DOHH2 (cell line): ENCODE measurements at regions not wholly inside any gene's neighbourhood (a gene's known extent, or its start where the extent isn't known, plus 50 kb on each side); places are given as distances from the start of the nearest gene placed in this dataset.
"Not testable (repeated sequence)": the region's sequence is repeated elsewhere in the genome, so short reads cannot be mapped to it uniquely, and the experiment has no call there.

Experiments
- H3F3A ChIP-seq: fragments of 200-600 bp; sonication (generic), shearing (Covaris generic); 2 replicates; pipeline ENCODE4 v1.6.0; 2016; ENCODE audit warnings: antibody characterized with exemption, mild to moderate bottlenecking; ENCODE audit not compliant: control insufficient read depth, insufficient read depth
- H3K27ac ChIP-seq: fragments of 200-600 bp; sonication (generic); 2 replicates; pipeline ENCODE4 v1.5.1; 2014; ENCODE audit warnings: low read depth, mild to moderate bottlenecking, low read length, moderate library complexity
- H3K27me3 ChIP-seq: fragments of 200-600 bp; sonication (generic); 2 replicates; pipeline ENCODE4 v1.6.1; 2014; ENCODE audit warnings: mild to moderate bottlenecking, low read length, mixed read lengths; ENCODE audit not compliant: control insufficient read depth
- H3K36me3 ChIP-seq: fragments of 200-600 bp; sonication (generic); 2 replicates; pipeline ENCODE4 v1.6.1; 2014; ENCODE audit warnings: mild to moderate bottlenecking, low read length, moderate library complexity, mixed read lengths; ENCODE audit not compliant: control insufficient read depth
- H3K4me1 ChIP-seq: fragments of 200-600 bp; sonication (generic); 2 replicates; pipeline ENCODE4 v1.6.1; 2014; ENCODE audit warnings: mild to moderate bottlenecking, low read length, mixed read lengths; ENCODE audit not compliant: control insufficient read depth
- H3K4me2 ChIP-seq: fragments of 200-600 bp; sonication (generic); 2 replicates; pipeline ENCODE4 v1.6.0; 2014; ENCODE audit warnings: mild to moderate bottlenecking, low read length, moderate library complexity
- H3K4me3 ChIP-seq: fragments of 200-600 bp; sonication (generic); 2 replicates; pipeline ENCODE4 v1.5.1; 2014; ENCODE audit warnings: mild to moderate bottlenecking, low read length, mixed read lengths
- H3K79me2 ChIP-seq: fragments of 200-600 bp; sonication (generic); 2 replicates; pipeline ENCODE4 v1.6.1; 2014; ENCODE audit warnings: mild to moderate bottlenecking, low read length, mixed read lengths; ENCODE audit not compliant: control insufficient read depth
- H3K9me2 ChIP-seq: fragments of 200-600 bp; sonication (generic); replicated peaks from 2 replicates; pipeline ENCODE4 v1.6.1; 2014; ENCODE audit warnings: mild to moderate bottlenecking, low read length, mixed read lengths; ENCODE audit not compliant: control insufficient read depth
- H3K9me3 ChIP-seq: fragments of 200-600 bp; sonication (generic); 2 replicates; pipeline ENCODE4 v1.6.1; 2014; ENCODE audit warnings: antibody characterized with exemption, low read length, mixed read lengths; ENCODE audit not compliant: control insufficient read depth, insufficient read depth
- H4K20me1 ChIP-seq: fragments of 200-600 bp; sonication (generic); 2 replicates; pipeline ENCODE4 v1.6.0; 2014; ENCODE audit warnings: low read depth, mild to moderate bottlenecking, antibody characterized with exemption, low read length, moderate library complexity; ENCODE audit not compliant: control insufficient read depth, insufficient read depth

DNA sequence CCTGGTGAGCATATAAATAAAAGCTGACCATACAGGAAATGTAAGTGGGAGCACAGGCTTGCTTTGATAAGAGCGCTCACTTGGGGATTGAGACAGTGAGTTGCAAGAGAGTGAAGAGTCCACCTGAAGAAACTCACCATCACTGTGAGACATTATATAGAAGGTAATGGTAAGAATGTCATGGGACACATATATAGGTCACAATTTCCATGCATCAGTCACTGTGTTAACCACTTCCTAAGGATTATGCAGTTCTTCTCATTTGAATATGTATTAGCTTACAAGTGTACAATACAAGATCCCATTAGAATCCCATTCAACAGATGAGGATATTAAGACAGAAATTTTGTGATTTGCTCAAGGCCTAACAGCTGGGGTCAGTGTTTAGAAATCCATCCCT lies 352.4 kb upstream of the NOTCH2NLA start:
- H3K4me1 ChIP-seq, H3K36me3 ChIP-seq, H3K27ac ChIP-seq, H3K27me3 ChIP-seq, H3K4me2 ChIP-seq, H3F3A ChIP-seq, H4K20me1 ChIP-seq, H3K4me3 ChIP-seq, H3K9me3 ChIP-seq, H3K9me2 ChIP-seq, H3K79me2 ChIP-seq: not testable (repeated sequence)

DNA sequence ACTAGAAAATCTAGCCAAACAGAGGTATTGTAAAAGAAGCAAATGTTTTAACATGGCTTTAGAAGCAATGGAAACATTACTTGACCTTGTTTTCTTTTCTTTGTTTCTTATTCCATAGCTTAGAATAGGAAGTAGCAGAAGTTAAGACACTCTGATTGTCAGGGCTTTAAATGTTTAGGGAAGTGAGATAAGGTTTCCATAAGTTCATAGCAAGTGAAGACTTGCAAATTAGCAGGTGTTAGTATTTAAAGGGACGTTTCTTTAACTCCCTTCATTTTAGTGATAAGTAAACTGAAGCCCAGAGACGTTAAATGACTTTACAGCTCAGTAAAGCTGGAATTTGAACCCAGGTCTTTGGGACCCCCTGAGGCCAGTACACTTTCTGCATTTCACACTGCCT lies 338.7 kb upstream of the NOTCH2NLA start:
- not testable (repeated sequence) for H3K9me3 ChIP-seq, H3F3A ChIP-seq, H3K27ac ChIP-seq, H3K4me2 ChIP-seq, H3K4me1 ChIP-seq, H3K79me2 ChIP-seq, H3K27me3 ChIP-seq, H3K9me2 ChIP-seq, H3K36me3 ChIP-seq, H3K4me3 ChIP-seq, H4K20me1 ChIP-seq

DNA sequence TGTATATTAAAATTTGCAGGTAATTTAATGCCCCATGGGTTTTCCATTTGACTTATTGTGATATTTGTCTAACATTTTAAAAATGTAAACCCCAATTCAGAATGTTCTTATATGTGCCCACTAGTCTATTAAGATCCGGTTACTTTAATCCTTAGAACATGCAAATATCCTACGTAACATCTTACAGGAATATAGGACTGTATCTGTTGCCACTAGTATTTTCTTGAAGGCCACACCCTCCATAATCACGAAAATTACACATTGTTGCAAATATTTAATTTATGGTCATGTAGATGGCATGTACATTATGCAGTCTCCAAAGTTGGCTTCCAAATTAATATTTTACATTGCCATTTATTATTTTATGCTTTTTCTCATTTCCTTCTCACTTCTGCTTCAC lies 329.2 kb upstream of the NOTCH2NLA start:
- not testable (repeated sequence) for H3K9me3 ChIP-seq, H3K36me3 ChIP-seq, H3K27ac ChIP-seq, H3K79me2 ChIP-seq, H3K27me3 ChIP-seq, H4K20me1 ChIP-seq, H3K4me2 ChIP-seq, H3K4me3 ChIP-seq, H3F3A ChIP-seq, H3K4me1 ChIP-seq, H3K9me2 ChIP-seq

DNA sequence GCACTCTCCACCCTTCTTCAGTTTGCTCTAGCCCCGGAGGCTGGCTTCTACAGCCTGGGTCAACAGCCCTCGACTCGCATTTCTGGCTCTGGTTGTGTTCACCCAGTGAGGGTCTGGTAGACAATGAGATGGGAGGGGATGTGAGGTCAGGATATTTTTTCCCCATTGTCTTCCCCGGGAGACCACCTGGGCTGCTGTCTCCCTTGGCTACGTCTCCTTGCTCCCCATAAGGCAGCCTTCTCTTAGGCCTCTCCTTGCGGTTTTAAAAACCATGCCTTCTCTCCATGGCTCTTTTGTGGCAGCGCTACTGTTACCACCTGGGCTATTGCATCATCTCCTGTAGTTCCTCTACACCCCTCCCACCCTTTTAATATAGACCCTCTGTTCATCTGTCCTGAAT lies 327.6 kb upstream of the NOTCH2NLA start:
- not testable (repeated sequence) for H3K36me3 ChIP-seq, H3K27me3 ChIP-seq, H3K27ac ChIP-seq, H3F3A ChIP-seq, H4K20me1 ChIP-seq, H3K4me2 ChIP-seq, H3K9me2 ChIP-seq, H3K4me3 ChIP-seq, H3K79me2 ChIP-seq, H3K4me1 ChIP-seq, H3K9me3 ChIP-seq

DNA sequence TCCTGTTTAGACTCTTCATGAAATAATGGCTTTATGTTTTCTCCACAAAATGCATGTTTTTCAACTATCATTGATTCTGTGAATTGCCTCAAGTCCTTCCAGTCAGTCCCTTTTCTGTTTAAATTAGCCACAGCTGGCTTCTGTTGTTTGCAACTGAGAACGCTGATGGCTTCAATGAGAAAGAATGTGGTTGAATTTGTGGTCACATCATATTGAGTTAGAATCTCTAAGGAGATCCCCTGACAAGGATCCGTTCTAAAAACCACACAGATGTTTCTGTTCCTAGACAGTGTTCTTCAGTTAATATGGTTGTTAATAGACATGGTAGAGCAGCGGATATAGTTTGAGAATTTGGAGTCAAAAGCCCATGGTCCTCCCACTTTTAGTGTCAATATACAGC lies 323.6 kb upstream of the NOTCH2NLA start:
- not testable (repeated sequence) for H4K20me1 ChIP-seq, H3K27me3 ChIP-seq, H3K79me2 ChIP-seq, H3K9me2 ChIP-seq, H3K4me3 ChIP-seq, H3K4me2 ChIP-seq, H3K9me3 ChIP-seq, H3K27ac ChIP-seq, H3K4me1 ChIP-seq, H3K36me3 ChIP-seq, H3F3A ChIP-seq

DNA sequence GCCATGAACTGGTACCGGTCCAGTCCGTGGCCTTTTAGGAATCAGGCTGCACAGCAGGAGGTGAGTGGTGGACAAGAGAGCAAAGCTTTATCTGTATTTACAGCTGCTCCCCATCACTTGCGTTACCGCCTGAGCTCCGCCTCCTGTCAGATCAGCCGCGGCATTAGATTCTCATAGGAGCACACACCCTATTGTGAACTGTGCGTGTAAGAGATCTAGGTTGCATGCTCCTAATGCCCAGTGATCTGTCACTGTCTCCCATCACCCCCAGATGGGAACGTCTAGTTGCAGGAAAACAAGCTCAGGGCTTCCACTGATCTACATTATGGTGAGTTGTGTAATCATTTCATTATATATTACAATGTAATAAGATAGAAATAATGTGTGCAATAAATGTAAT lies 319.9 kb upstream of the NOTCH2NLA start:
- not testable (repeated sequence) for H3K4me2 ChIP-seq, H4K20me1 ChIP-seq, H3K36me3 ChIP-seq, H3K4me1 ChIP-seq, H3K4me3 ChIP-seq, H3K27me3 ChIP-seq, H3K27ac ChIP-seq, H3K9me2 ChIP-seq, H3F3A ChIP-seq, H3K79me2 ChIP-seq, H3K9me3 ChIP-seq

DNA sequence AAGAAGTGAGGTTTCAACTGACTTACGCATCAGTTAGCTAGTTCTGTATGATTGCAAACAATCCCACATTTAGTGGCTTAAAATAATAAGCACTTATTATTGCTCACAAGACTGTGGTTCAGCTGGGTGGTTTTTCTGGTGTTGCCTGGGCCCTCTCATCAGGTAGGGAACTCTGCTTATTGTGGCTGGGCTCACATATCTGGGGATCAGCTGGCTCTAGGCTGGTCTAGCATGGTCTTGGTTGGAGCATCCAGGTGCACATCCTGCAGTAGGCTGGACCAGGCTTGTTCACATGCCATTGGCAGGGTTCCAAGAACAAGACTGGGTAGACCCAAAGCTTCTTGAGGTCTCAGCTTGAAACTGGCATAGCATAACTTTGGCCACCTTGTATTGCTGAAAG lies 317.4 kb upstream of the NOTCH2NLA start:
- H3K9me3 ChIP-seq, H3K79me2 ChIP-seq, H3K4me2 ChIP-seq, H4K20me1 ChIP-seq, H3F3A ChIP-seq, H3K36me3 ChIP-seq, H3K4me3 ChIP-seq, H3K4me1 ChIP-seq, H3K27me3 ChIP-seq, H3K9me2 ChIP-seq, H3K27ac ChIP-seq: not testable (repeated sequence)

DNA sequence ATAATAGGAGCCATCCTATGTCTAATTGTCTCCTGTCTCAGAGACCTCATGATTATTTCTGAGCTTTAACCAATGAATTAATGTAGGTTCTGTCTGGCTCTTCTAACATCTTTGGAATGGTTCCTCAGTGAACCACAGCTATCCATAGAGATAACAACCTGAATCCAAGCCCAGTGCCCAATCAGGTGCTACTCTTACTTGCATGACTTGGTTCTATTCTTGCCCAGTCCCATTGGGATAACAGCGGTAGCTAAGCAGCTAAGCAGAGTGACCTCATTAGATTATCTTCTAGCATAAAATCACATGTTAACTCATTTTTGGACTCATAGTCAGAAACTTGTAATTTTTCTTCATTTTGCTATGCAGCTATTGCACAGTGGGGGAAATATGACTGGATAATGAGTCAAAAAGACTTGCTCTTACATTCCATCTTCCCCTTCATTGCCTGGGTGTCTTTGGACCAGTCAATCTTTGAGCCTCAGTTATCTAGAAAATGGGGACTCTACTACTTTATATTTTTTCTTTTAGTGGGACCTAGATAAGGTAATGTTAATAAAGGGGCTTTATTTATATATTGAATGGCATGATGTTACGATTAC lies 309.1 kb upstream of the NOTCH2NLA start:
- H3K4me3 ChIP-seq, H3K9me3 ChIP-seq, H3K4me2 ChIP-seq, H4K20me1 ChIP-seq, H3K9me2 ChIP-seq, H3K36me3 ChIP-seq, H3K27me3 ChIP-seq, H3F3A ChIP-seq, H3K27ac ChIP-seq, H3K79me2 ChIP-seq, H3K4me1 ChIP-seq: not testable (repeated sequence)
